ENCODE measurements at regions not wholly inside any gene's neighbourhood (a gene's known extent, or its start where the extent isn't known, plus 50 kb on each side); places are given as distances from the start of the nearest gene placed in this dataset.

DNA sequence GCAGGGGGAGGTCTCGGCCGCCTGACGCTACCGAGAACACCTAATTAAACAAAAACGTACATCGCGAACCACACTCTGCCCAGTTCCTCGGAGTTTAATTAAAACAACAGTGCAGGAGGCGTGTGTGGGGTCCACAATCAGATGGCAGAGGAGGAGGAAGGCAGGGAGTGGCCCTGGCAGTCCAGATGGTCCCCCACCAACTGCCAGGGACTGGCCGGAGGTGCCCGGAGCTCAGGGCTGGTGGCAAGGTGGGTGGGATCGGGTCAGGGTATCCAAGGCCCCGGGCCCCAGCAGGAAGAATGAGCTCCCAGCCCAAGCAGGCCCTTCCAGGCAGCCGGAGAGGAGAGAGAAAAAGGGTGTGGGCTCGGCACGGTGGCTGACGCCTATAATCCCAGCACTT, 71.3 kb downstream of the PTPRS start:
- intact Hi-C loops (cut with DNase I): no loop called here
- no peaks in the 10 kb centered on the region for H3K9me3 ChIP-seq

GRCh38 chr19:5268801-5269200, 71.8 kb downstream of the PTPRS start:
- H3K4me1 ChIP-seq (ENCODE audit: insufficient read depth): no peaks in the 10 kb centered on the region
- WGBS, 3 donors: 81 to 83% (median 82%) methylated on average over 10 to 13 of the region's 13 CpGs
- TF ChIP-seq POLR2A (IDR thresholded peaks at IDR 0.05) (no peak), EP300 (IDR thresholded peaks at IDR 0.05) (no peak)
- TF ChIP-seq, protein P1, sequence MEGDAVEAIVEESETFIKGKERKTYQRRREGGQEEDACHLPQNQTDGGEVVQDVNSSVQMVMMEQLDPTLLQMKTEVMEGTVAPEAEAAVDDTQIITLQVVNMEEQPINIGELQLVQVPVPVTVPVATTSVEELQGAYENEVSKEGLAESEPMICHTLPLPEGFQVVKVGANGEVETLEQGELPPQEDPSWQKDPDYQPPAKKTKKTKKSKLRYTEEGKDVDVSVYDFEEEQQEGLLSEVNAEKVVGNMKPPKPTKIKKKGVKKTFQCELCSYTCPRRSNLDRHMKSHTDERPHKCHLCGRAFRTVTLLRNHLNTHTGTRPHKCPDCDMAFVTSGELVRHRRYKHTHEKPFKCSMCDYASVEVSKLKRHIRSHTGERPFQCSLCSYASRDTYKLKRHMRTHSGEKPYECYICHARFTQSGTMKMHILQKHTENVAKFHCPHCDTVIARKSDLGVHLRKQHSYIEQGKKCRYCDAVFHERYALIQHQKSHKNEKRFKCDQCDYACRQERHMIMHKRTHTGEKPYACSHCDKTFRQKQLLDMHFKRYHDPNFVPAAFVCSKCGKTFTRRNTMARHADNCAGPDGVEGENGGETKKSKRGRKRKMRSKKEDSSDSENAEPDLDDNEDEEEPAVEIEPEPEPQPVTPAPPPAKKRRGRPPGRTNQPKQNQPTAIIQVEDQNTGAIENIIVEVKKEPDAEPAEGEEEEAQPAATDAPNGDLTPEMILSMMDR (IDR thresholded peaks at IDR 0.05): no peak
- no peaks in the 10 kb centered on the region for H3K9me3 ChIP-seq
- no peak overlapping the region for H3K4me3 ChIP-seq
- intact Hi-C loops (cut with DNase I): no loop called here
- no peak overlapping the region for H3K27ac ChIP-seq
- DNase-seq: no peak
- no peaks in the 10 kb centered on the region for H3K27me3 ChIP-seq
- no peaks in the 10 kb centered on the region for H3K36me3 ChIP-seq

More for the DNA sequence above, 71.3 kb downstream of the PTPRS start:
- TF ChIP-seq POLR2A (IDR thresholded peaks at IDR 0.05) (no peak), EP300 (IDR thresholded peaks at IDR 0.05) (no peak)
- TF ChIP-seq, protein P1 (IDR thresholded peaks at IDR 0.05): no peak
- no peak for DNase-seq
- 85 to 86% (median 85%) methylated on average over 17 of the region's 17 CpGs for WGBS, 3 donors
- Histone ChIP-seq H3K4me1 (ENCODE audit: insufficient read depth) (no peaks in the 10 kb centered on the region), H3K4me3 (no peak overlapping the region), H3K36me3 (no peaks in the 10 kb centered on the region), H3K27me3 (no peaks in the 10 kb centered on the region), H3K27ac (no peak overlapping the region)

- Histone ChIP-seq H3K4me1 (ENCODE audit: insufficient read depth) (no peaks in the 10 kb centered on the region), H3K27ac (no peak overlapping the region), H3K27me3 (no peaks in the 10 kb centered on the region), H3K9me3 (no peaks in the 10 kb centered on the region), H3K4me3 (no peak overlapping the region), H3K36me3 (no peaks in the 10 kb centered on the region)
- no peak for DNase-seq
- WGBS, 3 donors: 84 to 89% (median 85%) methylated on average over 9 of the region's 9 CpGs
- no peak for TF ChIP-seq EP300 (IDR thresholded peaks at IDR 0.05)
- intact Hi-C loops (cut with DNase I): no loop called here
Observed at GRCh38 chr19:5265260-5265659, 75.4 kb downstream of the PTPRS start.

- H3K27ac ChIP-seq: no peak overlapping the region
- 93 to 95% (median 93%) methylated on average over 7 of the region's 7 CpGs for WGBS, 3 donors
- intact Hi-C loops (cut with DNase I): no loop called here
- DNase-seq: no peak
- H3K36me3 ChIP-seq: no peaks in the 10 kb centered on the region
- no peaks in the 10 kb centered on the region for H3K9me3 ChIP-seq
- H3K4me1 ChIP-seq (ENCODE audit: insufficient read depth): no peaks in the 10 kb centered on the region
- TF ChIP-seq EP300 (IDR thresholded peaks at IDR 0.05): no peak
- TF ChIP-seq POLR2A (IDR thresholded peaks at IDR 0.05): no peak
- TF ChIP-seq, protein P1 (IDR thresholded peaks at IDR 0.05): no peak
- H3K27me3 ChIP-seq: no peaks in the 10 kb centered on the region
- no peak overlapping the region for H3K4me3 ChIP-seq
Observed at GRCh38 chr19:5264453-5264852, 76.2 kb downstream of the PTPRS start.

GRCh38 chr19:5263615-5264014, 77.0 kb downstream of the PTPRS start:
- no peaks in the 10 kb centered on the region for H3K9me3 ChIP-seq
- TF ChIP-seq, protein P1 (IDR thresholded peaks at IDR 0.05): no peak
- TF ChIP-seq EP300 (IDR thresholded peaks at IDR 0.05) (no peak), POLR2A (IDR thresholded peaks at IDR 0.05) (no peak)
- no peaks in the 10 kb centered on the region for H3K4me1 ChIP-seq (ENCODE audit: insufficient read depth)
- no peak overlapping the region for H3K27ac ChIP-seq
- WGBS, 3 donors: 82 to 85% (median 85%) methylated on average over 23 of the region's 23 CpGs
- H3K27me3 ChIP-seq: no peaks in the 10 kb centered on the region
- no peak for DNase-seq
- intact Hi-C loops (cut with DNase I): no loop called here
- H3K36me3 ChIP-seq: no peaks in the 10 kb centered on the region
- H3K4me3 ChIP-seq: no peak overlapping the region

Measured in ovary (tissue), 7 donors.